A204.1 (cell line): ENCODE measurements at regions not wholly inside any gene's neighbourhood (a gene's known extent, or its start where the extent isn't known, plus 50 kb on each side); places are given as distances from the start of the nearest gene placed in this dataset.
"Not testable (repeated sequence)": the region's sequence is repeated elsewhere in the genome, so short reads cannot be mapped to it uniquely, and the experiment has no call there.

Experiments
- FAIRE-seq: peaks from 2 replicates; lab custom pipeline; 2012; peaks lifted over from hg19 to GRCh38; lab: Jason Lieb, UNC

DNA sequence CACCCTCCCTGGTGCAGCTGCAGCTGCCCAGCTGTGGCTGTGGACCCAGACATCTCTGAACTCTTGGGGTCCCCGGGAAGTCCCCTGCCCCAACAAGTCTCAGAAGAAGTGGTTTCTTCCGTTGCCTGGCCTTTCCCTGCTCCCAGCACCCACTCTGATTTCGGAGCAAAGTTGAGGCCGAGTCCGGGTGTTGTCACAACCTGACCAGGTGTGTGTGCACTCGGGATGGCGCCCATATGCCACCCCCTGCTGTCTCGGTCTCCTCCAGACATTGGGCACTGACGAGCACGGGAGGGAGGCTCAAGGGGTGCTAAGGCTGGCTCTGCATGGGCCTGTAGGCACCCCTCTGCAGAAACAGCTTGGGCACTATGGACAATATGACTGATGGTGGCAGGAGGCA is 1055.3 kb downstream of the REEP3 start:
- FAIRE-seq: no peak

DNA sequence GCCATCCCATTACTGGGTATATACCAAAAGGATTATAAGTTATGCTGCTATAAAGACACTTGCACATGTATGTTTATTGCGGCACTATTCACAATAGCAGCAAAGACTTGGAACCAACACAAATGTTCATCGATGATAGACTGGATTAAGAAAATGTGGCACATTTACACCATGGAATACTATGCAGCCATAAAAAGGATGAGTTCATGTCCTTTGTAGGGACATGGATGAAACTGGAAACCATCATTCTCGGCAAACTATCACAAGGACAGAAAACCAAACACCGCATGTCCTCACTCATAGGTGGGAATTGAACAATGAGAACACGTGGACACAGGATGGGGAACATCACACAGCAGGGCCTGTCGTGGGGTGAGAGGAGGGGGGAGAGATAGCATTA is 1057.6 kb downstream of the REEP3 start:
- not testable (repeated sequence) for FAIRE-seq

DNA sequence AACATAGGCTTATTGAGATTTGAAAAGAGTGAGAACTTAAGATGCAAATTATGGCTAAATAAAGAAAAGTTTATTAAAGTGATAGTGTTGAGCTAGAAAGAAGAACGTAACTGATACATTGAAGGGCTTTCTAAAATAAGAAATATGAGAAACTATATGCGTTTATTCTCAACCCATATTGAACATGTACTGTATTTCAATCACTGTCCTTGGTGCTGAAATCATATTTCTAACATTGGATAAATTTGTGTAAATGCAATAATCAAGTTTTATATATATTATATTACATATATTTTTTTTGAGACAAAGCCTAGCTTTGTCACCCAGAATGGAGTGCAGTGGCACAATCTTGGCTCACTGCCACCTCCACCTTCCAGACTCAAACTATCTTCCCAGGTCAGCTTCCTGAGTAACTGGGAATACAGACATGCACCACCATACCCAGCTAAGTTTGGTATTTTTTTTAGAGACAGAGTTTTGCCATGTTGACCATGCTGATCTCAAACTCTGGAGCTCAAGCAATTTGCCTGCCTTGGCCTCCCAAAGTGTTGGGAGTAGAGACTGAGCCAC is 1065.8 kb downstream of the REEP3 start:
- no peak for FAIRE-seq

DNA sequence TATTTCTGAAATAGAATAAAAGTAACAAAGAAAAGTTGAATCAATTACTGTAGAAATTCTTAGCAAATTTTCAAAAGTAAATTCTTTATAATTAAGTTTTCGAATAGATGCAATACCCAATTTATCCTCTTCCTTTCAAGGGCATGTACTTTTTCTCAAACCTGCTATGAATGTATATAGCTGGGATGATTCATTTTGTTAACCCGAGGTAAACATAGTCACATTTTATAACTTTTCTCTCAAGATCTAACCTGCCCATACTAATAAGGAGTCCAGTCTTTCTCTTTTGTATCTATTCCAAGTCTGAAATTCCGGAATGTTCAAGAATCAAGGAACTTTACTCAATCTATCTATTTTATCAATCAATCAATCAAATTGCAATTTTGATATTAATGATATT is 1072.9 kb downstream of the REEP3 start:
- FAIRE-seq: no peak

DNA sequence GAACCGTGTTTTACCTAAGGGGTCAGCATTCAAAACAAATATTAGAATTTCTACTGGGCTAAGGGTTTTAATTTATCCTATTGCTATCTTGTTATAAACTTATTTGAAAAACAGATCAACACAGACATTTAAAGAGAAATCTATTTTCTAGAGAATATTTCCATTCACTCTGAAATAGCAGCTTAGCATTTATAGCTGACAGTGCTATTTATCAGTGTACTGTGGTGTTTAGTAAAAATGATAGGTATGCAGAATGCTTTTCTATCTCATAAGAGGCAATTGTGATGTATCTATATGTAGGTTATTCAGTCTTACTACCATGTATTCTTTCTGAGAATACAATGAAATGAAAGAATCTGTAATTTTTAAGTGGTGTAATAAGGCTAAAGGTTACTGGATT is 1077.4 kb downstream of the REEP3 start:
- no peak for FAIRE-seq

DNA sequence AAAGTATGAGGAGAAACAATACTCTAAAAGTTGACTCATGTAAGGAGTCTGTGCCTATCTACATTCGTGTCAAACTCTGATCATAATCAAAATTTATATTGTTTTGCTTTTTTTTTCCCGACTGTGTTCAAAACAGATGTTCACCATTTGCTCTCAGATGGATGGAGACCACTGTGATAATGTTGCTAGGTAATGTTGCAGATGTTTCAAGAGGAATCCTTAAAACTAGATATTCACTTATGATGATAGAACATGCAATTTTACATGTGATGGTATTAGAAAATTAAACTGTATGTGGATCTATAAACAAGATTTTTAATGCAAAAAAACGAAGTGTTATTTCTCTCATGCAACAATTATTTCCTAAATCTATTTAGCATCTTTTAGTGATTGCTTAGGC is 1080.1 kb downstream of the REEP3 start:
- FAIRE-seq: no peak

DNA sequence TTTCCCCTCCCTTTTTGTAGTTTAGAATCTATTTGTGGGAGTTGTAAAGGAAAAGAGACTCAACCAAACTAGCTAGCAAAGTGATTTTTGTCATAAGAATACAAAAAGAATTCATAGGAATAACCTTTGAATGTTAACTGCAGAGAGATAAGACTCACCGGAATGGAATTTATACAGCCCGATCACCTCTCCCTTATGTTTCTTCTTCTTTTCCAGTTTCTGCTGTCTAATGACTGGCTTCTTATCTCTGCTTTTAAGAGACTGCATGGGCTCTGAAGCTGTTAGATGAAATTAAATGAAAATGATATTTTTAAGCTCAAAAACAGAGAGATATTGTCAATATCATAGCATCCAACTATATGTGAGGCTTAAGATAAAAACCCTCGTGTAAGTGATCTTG is 1095.9 kb downstream of the REEP3 start:
- no peak for FAIRE-seq

DNA sequence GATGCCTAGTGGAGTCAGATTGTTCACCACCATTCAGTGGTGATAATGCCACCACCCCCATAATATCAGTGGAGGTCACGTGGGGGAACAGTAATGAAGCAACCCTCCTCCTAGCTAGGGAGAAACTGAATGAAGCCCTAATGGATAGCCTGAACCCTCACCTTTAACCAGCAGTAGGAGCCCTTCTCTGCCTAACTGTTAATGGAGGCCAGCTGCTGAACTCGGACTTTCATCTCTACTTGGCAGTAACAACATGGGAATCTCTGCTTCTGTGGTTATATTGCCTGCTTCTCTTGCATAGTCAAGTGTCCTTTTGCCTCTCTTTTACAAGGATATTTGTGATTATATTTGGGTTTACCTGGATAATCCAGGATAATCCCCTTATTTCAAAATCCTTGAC is 1097.9 kb downstream of the REEP3 start:
- FAIRE-seq: no peak

DNA sequence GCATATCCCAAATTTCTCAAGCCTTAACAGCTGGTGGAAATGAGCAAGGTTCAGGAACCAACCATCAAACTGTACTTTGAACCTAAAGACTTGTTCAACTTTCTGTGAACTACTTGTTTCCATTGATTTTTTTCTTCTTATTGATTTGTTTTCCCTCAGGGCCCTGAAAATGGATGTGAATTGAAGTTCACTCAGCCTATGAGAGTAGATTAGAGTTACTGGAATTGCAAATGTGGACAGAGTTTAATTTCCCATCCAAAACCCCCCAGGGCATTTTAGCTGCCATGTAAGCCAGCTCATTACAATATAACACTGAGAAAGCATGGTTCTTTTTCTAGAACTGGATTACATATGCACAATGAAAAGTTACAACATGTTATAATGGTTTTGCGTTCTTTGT is 1105.7 kb downstream of the REEP3 start:
- no peak for FAIRE-seq

DNA sequence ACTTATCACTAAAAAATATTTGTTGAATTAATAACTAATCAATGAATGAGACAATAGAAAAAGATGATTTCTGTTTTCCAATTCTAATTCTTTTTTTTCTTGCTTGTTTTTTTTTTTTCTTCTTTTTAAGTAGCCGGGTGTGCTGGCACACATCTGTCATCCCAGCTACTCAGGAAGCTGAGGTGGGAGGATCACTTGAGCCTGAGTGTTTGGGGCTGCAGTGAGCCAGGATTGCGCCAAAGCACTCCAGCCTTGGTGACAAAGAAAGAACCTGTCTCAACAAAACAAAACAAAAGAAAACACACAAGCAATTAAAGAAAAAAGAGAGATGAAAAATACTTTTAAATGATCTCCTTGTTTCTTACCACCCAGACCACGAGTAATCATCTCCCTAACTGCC is 1109.3 kb downstream of the REEP3 start:
- no peak for FAIRE-seq

DNA sequence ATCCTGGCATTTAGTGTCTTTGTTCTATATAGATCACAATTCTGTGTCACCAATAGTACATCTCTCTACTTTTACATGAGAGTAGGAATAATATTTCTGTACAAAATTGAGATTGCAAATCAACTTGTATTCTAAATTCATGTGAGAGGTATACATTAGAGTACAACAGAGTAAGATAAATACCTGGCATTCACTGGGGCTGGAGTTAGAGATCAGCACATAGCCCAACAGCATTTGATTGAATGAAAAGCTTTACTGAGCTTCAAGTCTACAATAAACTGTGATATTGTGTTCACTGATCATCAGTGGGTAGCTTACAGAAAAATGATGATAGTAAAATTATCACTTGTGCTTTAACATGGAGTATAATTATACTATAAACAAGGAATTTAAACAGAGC is 1114.7 kb downstream of the REEP3 start:
- FAIRE-seq: no peak

DNA sequence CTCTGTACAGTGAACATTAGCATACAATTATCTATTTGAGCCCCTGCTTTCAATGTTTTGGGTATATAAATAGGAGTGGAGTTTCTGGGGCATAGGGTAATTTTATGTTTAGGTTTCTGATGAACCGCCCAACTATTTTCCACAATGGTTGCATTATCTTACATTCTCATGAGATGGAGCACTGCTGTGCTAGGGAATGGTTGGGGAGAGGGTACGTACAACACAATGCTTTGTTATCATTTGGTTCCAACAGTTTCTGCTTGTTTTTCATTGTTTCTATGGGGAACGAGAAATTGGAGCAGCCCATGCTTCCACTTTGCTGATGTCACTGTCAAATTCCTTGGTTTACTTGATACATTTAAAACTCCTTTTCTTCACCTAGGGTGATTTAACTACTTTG is 1115.3 kb downstream of the REEP3 start:
- no peak for FAIRE-seq

DNA sequence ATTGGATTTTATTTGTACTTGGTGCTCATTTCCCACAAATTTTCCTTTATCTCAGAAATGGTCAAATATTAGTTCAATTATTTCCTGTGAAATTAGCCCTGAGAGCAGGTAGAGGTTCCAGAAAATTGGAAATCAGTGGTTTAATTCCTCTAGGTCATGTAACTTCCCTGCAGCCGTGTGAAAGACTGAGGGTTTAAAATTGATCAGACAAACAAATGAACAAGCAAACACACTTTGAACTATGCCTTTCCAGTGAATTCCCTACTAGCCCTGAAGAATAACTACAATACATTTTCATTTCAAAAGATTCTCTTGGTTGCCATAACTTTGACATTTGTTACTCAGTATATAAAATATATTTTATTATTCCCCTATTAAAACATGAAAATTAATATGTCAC is 1116.7 kb downstream of the REEP3 start:
- no peak for FAIRE-seq

DNA sequence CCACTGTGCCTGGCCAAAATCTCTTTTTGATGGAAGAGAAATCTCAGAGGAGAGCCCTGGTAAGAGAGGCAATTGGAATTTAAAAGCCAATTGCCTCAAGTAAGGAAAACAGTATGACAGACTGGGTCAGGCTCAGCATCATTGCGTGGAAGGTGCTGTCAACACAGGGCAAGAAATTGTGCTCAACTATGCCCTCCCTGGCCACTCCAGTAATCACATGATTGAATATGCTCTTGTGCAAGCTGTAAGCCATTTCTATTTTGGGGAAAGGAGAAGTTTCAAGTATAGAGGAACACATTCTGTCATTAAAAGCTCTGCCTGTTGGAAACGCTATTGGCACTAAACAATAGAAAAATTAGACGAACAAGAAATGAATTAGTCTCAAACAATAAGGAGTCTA is 1127.7 kb downstream of the REEP3 start:
- FAIRE-seq: no peak

DNA sequence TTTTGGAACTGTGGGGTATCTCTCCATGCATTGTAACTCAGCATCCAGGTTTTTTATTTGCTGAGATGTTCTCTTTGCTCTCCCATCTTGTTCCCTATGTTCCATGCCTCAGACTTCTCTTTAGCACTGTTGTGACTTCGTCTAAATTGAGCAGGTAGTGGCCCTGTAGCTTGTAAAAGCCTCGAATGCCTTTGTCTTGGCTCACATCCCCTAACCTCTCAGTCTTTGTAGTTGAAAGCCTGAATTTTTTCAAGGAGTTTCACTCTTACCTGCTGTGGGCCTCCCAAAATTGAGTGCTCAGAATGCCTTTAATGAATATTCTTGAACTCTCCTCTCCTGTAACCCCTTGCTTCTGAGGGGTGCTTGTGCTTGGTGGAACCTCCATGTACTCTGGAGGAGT is 1137.3 kb downstream of the REEP3 start:
- no peak for FAIRE-seq

DNA sequence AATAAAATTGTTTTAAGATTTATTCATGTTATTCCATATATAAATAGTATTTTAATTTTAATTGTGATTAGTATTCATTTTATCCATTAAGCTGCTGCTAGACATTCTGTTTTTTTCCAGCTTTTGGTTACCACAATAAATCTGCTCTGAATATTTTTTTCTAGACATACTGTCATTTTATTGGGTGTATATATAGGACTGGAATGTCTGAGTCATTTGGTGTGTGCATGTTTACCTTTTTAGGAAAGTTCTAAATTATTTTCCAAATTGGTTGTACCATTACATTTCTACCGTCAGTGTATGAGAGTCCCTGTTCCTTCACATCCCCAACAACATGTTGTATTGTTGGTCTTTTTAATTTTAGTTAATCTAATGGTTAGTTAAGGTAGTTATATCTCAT is 1138.1 kb downstream of the REEP3 start:
- FAIRE-seq: no peak

DNA sequence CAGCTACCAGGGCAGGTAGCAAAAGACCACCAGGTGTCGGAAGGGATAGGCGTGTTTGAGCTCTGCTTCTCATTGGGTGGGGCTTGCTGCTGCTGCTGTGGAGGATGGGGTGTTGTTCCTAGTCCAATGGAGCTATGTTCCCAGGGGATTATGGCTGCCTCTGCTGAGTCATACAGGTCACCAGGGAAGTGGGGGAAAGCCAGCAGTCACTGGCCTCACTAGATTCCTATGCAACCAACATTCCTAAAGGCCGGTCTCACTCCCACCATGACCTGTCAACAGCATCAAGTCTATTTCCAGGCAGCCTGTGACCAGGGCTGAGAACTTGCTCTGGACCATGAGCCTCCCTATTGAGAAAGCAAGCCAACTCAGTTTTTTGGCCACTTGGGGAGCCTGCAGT is 1160.8 kb downstream of the REEP3 start:
- no peak for FAIRE-seq

DNA sequence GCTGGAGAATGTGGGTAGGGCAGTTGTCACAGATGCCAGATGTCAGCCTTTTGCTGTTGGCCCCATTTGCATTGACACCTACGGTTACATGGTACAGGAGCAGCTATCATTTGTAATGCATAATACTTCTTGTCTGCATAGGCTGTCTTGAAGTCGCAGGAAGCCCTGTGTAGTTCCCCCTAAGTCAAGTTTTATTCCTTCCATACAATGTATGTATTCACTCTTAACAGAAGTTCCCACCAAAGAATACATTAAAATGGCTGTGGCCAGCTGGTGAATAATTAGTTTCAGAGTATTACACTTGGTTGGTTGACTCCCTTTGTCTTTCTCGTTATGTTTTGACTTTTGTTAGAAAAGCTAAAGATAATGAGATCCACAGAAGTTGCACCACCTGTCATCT is 1169.0 kb downstream of the REEP3 start:
- FAIRE-seq: no peak

DNA sequence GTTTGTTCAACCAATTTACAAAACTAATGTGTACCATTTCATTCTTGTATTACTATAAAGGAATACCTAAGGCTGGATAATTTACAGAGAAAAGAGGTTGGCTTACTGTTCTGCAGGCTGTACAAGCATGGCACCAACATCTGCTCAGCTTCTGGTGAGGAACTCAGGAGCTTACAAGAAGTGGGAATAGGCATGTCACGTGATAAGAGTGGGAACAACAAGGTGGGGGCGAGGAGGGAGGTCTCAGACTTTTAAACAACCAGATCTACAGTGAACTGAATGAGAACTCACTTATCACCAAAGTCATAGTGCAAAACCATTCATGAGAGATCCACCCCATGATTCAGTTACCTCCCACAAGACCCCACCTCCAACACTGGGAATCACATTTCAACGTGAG is 1178.0 kb downstream of the REEP3 start:
- no peak for FAIRE-seq

DNA sequence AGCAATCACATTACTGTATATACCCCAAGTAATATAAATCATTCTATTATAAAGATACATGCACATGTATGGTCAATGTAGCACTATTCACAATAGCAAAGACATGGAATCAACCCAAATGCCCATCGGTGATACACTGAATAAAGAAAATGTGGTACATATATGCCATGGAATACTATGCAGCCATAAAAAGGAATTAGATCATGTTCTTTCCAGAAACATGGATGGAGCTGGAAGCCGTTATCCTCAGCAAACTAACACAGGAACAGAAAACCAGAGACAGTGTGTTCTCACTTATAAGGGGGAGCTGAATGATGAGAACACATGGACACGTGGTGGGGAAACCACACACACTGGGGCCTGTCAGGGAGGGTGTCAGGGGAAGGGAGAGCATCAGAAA is 1180.9 kb downstream of the REEP3 start:
- not testable (repeated sequence) for FAIRE-seq

DNA sequence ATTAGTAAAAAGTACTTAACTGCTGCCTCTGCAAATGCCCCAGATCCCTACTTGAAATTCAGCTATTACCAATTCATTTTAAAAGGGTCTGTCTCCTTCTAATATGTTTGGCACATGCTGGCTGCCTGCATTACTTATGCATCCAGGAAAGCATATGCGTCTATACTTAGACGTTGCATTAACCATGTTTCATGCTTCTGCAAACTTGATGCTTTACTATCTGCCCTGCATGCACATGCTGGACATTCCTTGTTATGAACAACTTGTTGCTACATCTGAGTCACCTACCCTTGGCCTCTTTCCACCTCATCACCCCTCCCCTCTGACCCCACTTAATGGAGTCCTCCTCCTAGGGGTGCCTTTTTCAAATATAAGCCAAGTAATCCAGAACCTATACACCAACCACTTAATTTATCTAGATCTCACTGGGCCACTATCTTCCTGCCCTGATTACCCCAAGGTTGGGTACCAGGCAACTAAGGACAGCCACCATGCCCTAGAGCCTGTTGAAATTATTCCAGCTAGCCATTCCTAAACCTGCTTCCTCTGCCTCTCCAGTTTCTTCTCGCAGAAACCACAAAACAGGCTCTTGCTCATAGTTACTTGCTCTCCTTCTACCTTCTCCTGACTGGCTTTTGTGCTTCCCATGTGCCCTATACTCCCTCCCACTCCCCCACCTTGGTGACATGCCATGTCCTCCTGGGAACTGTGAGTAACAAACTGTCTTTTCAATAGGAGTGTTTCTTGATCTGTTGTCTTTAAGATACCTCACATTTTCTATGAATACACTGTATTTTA is 1187.9 kb downstream of the REEP3 start:
- FAIRE-seq: no peak

DNA sequence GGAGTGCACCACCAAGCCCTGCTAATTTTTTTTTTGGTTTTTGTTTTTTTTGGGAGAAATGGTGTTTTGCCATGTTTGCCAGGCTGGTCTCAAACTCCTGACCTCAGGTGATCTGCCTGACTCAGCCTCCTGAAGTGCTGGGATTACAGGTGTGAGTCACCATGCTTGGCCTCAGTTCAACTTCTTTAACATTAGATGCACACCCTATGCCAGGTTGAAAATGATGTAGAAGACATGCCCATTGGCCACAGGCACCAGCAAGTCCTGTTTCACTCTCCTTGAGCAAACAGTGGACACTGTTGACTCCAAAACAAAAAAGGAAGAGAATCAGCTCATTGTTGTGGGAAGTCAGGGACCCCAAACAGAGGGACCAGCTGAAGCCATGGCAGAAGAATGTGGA is 1205.3 kb downstream of the REEP3 start:
- no peak for FAIRE-seq

DNA sequence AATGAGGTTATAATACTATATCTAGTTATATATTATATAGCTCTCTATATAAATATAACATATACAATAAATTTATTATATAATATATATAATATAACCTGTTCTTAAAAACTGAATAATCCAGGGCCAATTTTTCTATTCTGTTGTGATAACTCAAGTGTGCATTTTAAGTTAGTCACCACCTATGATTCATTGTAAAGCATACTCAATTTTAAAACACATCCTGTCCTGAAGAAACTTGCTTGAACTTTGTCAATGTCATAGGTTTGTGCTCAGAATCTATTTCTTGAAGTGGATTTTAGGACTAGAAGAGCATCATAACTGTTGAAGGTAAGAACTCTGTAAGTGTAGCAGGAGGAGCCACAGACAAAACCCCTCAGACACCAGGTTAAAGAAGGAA is 1209.8 kb downstream of the REEP3 start:
- FAIRE-seq: peak; percentile 63

DNA sequence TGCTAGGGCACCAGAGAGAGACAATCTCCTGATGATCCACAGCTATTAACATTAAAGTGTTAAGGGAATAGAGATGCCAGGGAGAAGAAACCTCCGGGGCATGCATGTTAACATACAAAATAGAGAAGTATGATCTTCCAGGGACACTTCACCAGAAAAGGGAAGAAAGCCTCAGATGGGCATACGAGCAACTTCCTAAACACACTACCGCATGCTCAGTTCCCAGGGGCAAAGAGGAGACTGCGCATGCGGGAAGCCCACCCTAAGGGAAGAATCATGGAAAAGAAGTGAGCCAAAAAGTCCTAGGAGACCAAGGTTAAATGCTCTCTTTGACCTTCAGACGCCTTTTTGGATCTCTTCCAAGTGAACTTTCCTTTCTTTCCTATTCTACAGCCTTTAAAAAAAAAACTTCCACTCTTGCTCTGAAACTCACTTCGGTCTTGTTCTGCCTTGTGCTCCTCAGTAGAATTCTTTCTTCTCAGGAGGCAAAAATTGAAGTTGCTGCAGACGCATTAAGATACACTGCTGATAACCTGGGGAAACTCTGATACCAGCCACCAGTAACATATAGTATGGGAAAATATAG is 1211.3 kb downstream of the REEP3 start:
- FAIRE-seq: no peak
